Keratinocyte (primary cell): ENCODE measurements at regions not wholly inside any gene's neighbourhood (a gene's known extent, or its start where the extent isn't known, plus 50 kb on each side); places are given as distances from the start of the nearest gene placed in this dataset.

ENCODE experiments used
- DNase-seq: peaks from one replicate; pipeline ENCODE4 v3.0.0-alpha.2; 2011; ENCODE audit warnings: low read depth, missing footprints, low spot score
- FAIRE-seq: peaks from 2 replicates; lab custom pipeline; 2011; peaks lifted over from hg19 to GRCh38; lab: Jason Lieb, UNC
- H2AFZ ChIP-seq: 2 replicates; pipeline ENCODE4 v1.6.0; 2012; ENCODE audit warnings: low read length, control low read depth, inconsistent platforms; ENCODE audit not compliant: control insufficient read depth
- H3K27ac ChIP-seq: 2 replicates; pipeline ENCODE4 v1.5.1; 2011; ENCODE audit warnings: low read length; ENCODE audit not compliant: control insufficient read depth, insufficient read depth
- H3K27me3 ChIP-seq: 3 replicates; pipeline ENCODE4 v1.6.0; 2011; ENCODE audit warnings: low read length; ENCODE audit not compliant: control insufficient read depth, insufficient read depth; ENCODE audit errors: extremely low read depth
- H3K36me3 ChIP-seq, 2 experiments: 2 replicates in 1 of 2; 3 replicates in 1 of 2; pipeline ENCODE4 v1.5.1; 2011; ENCODE audit warnings: low read length in 2 of 2, mild to moderate bottlenecking in 1 of 2; ENCODE audit not compliant: control insufficient read depth in 2 of 2, insufficient read depth in 2 of 2; ENCODE audit errors: extremely low read depth in 1 of 2
- H3K4me1 ChIP-seq: 3 replicates; pipeline ENCODE4 v1.5.1; 2011; ENCODE audit warnings: low read length; ENCODE audit not compliant: control insufficient read depth, insufficient read depth; ENCODE audit errors: extremely low read depth
- H3K4me2 ChIP-seq: 3 replicates; pipeline ENCODE4 v1.6.0; 2011; ENCODE audit warnings: low read depth, low read length; ENCODE audit not compliant: control insufficient read depth, insufficient read depth; ENCODE audit errors: extremely low read depth
- H3K4me3 ChIP-seq, 3 experiments: fragments of 200-600 bp in 1 of 3; sonication (generic) in 1 of 3; 2 replicates in 2 of 3; 3 replicates in 1 of 3; pipeline ENCODE4 v1.5.1; 2011 to 2016; ENCODE audit warnings: low read length in 3 of 3, mild to moderate bottlenecking in 3 of 3, control low read depth in 2 of 3, inconsistent platforms in 1 of 3, low read depth in 1 of 3, mixed read lengths in 1 of 3, mixed run types in 1 of 3, moderate library complexity in 1 of 3; ENCODE audit not compliant: control insufficient read depth in 2 of 3, insufficient read depth in 2 of 3; ENCODE audit errors: extremely low read depth in 1 of 3
- H3K79me2 ChIP-seq: 2 replicates; pipeline ENCODE4 v1.6.0; 2012; ENCODE audit warnings: low read length; ENCODE audit not compliant: control insufficient read depth, insufficient read depth
- H3K9ac ChIP-seq: 3 replicates; pipeline ENCODE4 v1.6.0; 2011; ENCODE audit warnings: low read length; ENCODE audit not compliant: control insufficient read depth, insufficient read depth; ENCODE audit errors: extremely low read depth
- H3K9me1 ChIP-seq: 3 replicates; pipeline ENCODE4 v1.6.0; 2011; ENCODE audit warnings: low read length; ENCODE audit not compliant: control insufficient read depth, insufficient read depth; ENCODE audit errors: extremely low read depth
- H3K9me3 ChIP-seq: 2 replicates; pipeline ENCODE4 v1.5.1; 2012; ENCODE audit warnings: low read depth, low read length; ENCODE audit not compliant: control insufficient read depth
- H4K20me1 ChIP-seq: 3 replicates; pipeline ENCODE4 v1.6.0; 2011; ENCODE audit warnings: low read length; ENCODE audit not compliant: control insufficient read depth, insufficient read depth; ENCODE audit errors: extremely low read depth
- EZH2 ChIP-seq: IDR thresholded peaks from one replicate; pipeline ENCODE4 v1.6.1; 2012; ENCODE audit warnings: inconsistent platforms, mild to moderate bottlenecking, low read length, moderate library complexity
- dilution Hi-C: fragments of 300-500 bp; cut with MboI; formaldehyde crosslinking; loops from one replicate; pipeline ENCODE4 v1.7.0; 2020; ENCODE audit warnings: low sequenced_read_pairs; ENCODE audit not compliant: extremely low pct_ligation_motif_present
- TF ChIP-seq, protein P1 (sequence below), 3 experiments: IDR thresholded peaks in 1 of 3; conservative IDR thresholded peaks in 1 of 3; optimal IDR thresholded peaks in 1 of 3; 2 replicates in 2 of 3; 3 replicates in 1 of 3; pipeline versions ENCODE3 to v1.5.1; 2011; ENCODE audit warnings: low read length in 3 of 3, mild to moderate bottlenecking in 3 of 3, moderate library complexity in 2 of 3, control low read depth in 1 of 3, inconsistent platforms in 1 of 3; ENCODE audit not compliant: insufficient read depth in 2 of 3; ENCODE audit errors: extremely low read depth in 1 of 3

DNA sequence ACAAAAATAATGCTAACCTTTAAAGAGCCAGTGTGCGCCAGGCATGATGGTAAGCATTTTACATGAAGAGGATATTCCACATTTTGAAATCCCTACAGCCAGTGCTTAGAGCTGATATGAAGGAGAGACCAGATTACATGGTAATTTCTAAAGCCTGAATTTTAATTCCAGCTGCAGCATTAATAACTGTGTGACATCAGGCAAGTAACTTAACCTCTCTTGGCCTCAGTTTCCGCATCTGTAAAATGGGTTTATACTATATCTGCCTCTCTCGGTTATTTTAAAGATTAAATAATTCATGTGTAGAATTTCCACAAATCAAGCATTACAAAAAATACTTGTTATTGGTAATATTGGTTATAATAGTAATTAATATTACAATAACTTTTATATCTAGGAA, 165.4 kb downstream of the UACA start:
- TF ChIP-seq, protein P1, sequence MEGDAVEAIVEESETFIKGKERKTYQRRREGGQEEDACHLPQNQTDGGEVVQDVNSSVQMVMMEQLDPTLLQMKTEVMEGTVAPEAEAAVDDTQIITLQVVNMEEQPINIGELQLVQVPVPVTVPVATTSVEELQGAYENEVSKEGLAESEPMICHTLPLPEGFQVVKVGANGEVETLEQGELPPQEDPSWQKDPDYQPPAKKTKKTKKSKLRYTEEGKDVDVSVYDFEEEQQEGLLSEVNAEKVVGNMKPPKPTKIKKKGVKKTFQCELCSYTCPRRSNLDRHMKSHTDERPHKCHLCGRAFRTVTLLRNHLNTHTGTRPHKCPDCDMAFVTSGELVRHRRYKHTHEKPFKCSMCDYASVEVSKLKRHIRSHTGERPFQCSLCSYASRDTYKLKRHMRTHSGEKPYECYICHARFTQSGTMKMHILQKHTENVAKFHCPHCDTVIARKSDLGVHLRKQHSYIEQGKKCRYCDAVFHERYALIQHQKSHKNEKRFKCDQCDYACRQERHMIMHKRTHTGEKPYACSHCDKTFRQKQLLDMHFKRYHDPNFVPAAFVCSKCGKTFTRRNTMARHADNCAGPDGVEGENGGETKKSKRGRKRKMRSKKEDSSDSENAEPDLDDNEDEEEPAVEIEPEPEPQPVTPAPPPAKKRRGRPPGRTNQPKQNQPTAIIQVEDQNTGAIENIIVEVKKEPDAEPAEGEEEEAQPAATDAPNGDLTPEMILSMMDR (optimal IDR thresholded peaks at IDR 0.05 in 1 of 3, IDR thresholded peaks at IDR 0.05 in 1 of 3, conservative IDR thresholded peaks at IDR 0.05 in 1 of 3; ENCODE audit: extremely low read depth in 1 of 3, insufficient read depth in 2 of 3, low read length in 3 of 3), result no peak
- no peak for TF ChIP-seq EZH2
- H3K9me3 ChIP-seq, result no peaks in the 10 kb centered on the region

DNA sequence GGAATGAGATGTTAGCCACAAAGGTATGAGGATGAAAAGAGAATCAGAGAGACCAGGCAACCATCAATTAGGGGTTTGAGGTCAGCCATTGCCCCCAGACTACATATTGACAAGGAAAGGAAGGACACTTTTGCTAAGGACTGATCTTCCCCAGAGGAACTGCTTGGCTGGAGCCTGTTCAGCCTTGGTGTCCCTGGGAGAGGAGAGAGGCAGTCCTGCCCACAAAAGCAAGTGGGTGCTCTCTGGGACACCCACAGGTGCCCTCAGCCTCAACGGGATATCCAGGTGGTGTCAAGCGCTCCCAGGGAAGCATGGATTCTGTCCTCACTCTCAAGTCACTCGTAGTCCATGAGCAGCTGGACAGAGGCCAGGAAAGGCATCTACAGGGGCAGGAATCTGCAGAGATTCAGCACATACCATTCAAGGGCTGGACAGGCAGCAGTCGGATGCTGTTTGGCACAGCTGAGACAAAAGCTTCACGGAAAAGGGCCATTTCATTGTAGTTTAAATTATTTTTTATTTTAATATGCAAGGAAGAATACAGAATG, 166.2 kb downstream of the UACA start:
- Histone ChIP-seq H3K4me2 (no peak overlapping the region), H3K9ac (no peak overlapping the region), H4K20me1 (no peaks in the 10 kb centered on the region), H3K9me3 (no peaks in the 10 kb centered on the region), H3K4me3 (no peak overlapping the region), H3K27ac (no peak overlapping the region), H3K9me1 (no peaks in the 10 kb centered on the region), H3K79me2 (no peaks in the 10 kb centered on the region), H2AFZ (no peak overlapping the region), H3K4me1 (peaks cover 6% of the 10 kb centered on the region), H3K27me3 (peaks cover 8% of the 10 kb centered on the region), H3K36me3 (no peaks in the 10 kb centered on the region)
- DNase-seq, result no peak
- no peak for FAIRE-seq
- TF ChIP-seq EZH2, result no peak
- TF ChIP-seq, protein P1 (optimal IDR thresholded peaks at IDR 0.05 in 1 of 3, IDR thresholded peaks at IDR 0.05 in 1 of 3, conservative IDR thresholded peaks at IDR 0.05 in 1 of 3; ENCODE audit: extremely low read depth in 1 of 3, insufficient read depth in 2 of 3, low read length in 3 of 3), result no peak
- dilution Hi-C loops, result no loop called here

More for the DNA sequence above, 165.4 kb downstream of the UACA start:
- dilution Hi-C loops, result no loop called here
- Histone ChIP-seq H3K9ac (no peak overlapping the region), H2AFZ (no peak overlapping the region), H3K4me3 (no peak overlapping the region), H4K20me1 (no peaks in the 10 kb centered on the region), H3K79me2 (no peaks in the 10 kb centered on the region), H3K27me3 (peaks cover 10% of the 10 kb centered on the region), H3K27ac (no peak overlapping the region), H3K4me2 (no peak overlapping the region), H3K4me1 (peaks cover 6% of the 10 kb centered on the region), H3K36me3 (no peaks in the 10 kb centered on the region), H3K9me1 (no peaks in the 10 kb centered on the region)
- DNase-seq, result no peak
- FAIRE-seq, result no peak
